ENCODE measurements at regions not wholly inside any gene's neighbourhood (a gene's known extent, or its start where the extent isn't known, plus 50 kb on each side); places are given as distances from the start of the nearest gene placed in this dataset.

GRCh38 chr6:105907991-105908390 lies 178.1 kb upstream of the PRDM1 start:
- no peaks in the 10 kb centered on the region for H3K36me3 Mint-ChIP-seq (ENCODE audit: low read depth, unreplicated experiment)

GRCh38 chr6:105907301-105907700 lies 178.8 kb upstream of the PRDM1 start:
- H3K27ac Mint-ChIP-seq (ENCODE audit: unreplicated experiment) = no peak overlapping the region

More at GRCh38 chr6:105907991-105908390, 178.1 kb upstream of the PRDM1 start:
- Mint-ChIP-seq H3K4me3 (ENCODE audit: unreplicated experiment) (no peak overlapping the region), H3K27me3 (ENCODE audit: unreplicated experiment) (no peaks in the 10 kb centered on the region), H3K27ac (ENCODE audit: unreplicated experiment) (no peak overlapping the region), H3K9me3 (ENCODE audit: unreplicated experiment) (no peaks in the 10 kb centered on the region), H3K4me1 (ENCODE audit: unreplicated experiment) (peaks cover 7% of the 10 kb centered on the region)
- no peak for TF ChIP-seq CTCF (IDR thresholded peaks at IDR 0.05; ENCODE audit: unreplicated experiment)
- DNase-seq (ENCODE audit: low spot score) = no peak

GRCh38 chr6:105902401-105903031 lies 183.6 kb upstream of the PRDM1 start:
- no peaks in the 10 kb centered on the region for H3K9me3 Mint-ChIP-seq (ENCODE audit: unreplicated experiment)
- no peak overlapping the region for H3K27ac Mint-ChIP-seq (ENCODE audit: unreplicated experiment)
- DNase-seq (ENCODE audit: low spot score) = no peak
- peaks cover 2% of the 10 kb centered on the region for H3K27me3 Mint-ChIP-seq (ENCODE audit: unreplicated experiment)
- TF ChIP-seq CTCF (IDR thresholded peaks at IDR 0.05; ENCODE audit: unreplicated experiment) = no peak
- peaks cover 2% of the 10 kb centered on the region for H3K36me3 Mint-ChIP-seq (ENCODE audit: low read depth, unreplicated experiment)
- H3K4me1 Mint-ChIP-seq (ENCODE audit: unreplicated experiment) = peaks cover 31% of the 10 kb centered on the region
- H3K4me3 Mint-ChIP-seq (ENCODE audit: unreplicated experiment) = no peak overlapping the region

More at GRCh38 chr6:105907301-105907700, 178.8 kb upstream of the PRDM1 start:
- H3K36me3 Mint-ChIP-seq (ENCODE audit: low read depth, unreplicated experiment) = no peaks in the 10 kb centered on the region
- H3K4me1 Mint-ChIP-seq (ENCODE audit: unreplicated experiment) = peaks cover 12% of the 10 kb centered on the region
- TF ChIP-seq CTCF (IDR thresholded peaks at IDR 0.05; ENCODE audit: unreplicated experiment) = no peak
- no peaks in the 10 kb centered on the region for H3K9me3 Mint-ChIP-seq (ENCODE audit: unreplicated experiment)
- H3K4me3 Mint-ChIP-seq (ENCODE audit: unreplicated experiment) = no peak overlapping the region
- DNase-seq (ENCODE audit: low spot score) = no peak
- no peaks in the 10 kb centered on the region for H3K27me3 Mint-ChIP-seq (ENCODE audit: unreplicated experiment)

- H3K4me1 Mint-ChIP-seq (ENCODE audit: unreplicated experiment) = peaks cover 31% of the 10 kb centered on the region
- H3K27ac Mint-ChIP-seq (ENCODE audit: unreplicated experiment) = no peak overlapping the region
- peaks cover 2% of the 10 kb centered on the region for H3K27me3 Mint-ChIP-seq (ENCODE audit: unreplicated experiment)
- no peak for TF ChIP-seq CTCF (IDR thresholded peaks at IDR 0.05; ENCODE audit: unreplicated experiment)
- no peaks in the 10 kb centered on the region for H3K9me3 Mint-ChIP-seq (ENCODE audit: unreplicated experiment)
- no peak overlapping the region for H3K4me3 Mint-ChIP-seq (ENCODE audit: unreplicated experiment)
- DNase-seq (ENCODE audit: low spot score) = no peak
- peaks cover 2% of the 10 kb centered on the region for H3K36me3 Mint-ChIP-seq (ENCODE audit: low read depth, unreplicated experiment)
Observed at GRCh38 chr6:105901583-105901982, 184.6 kb upstream of the PRDM1 start.

- peak; percentile 19 for DNase-seq (ENCODE audit: low spot score)
- TF ChIP-seq CTCF (IDR thresholded peaks at IDR 0.05; ENCODE audit: unreplicated experiment) = no peak
- peak overlapping the region; percentile 93 for H3K27ac Mint-ChIP-seq (ENCODE audit: unreplicated experiment)
Observed at GRCh38 chr6:105900125-105900937, 185.8 kb upstream of the PRDM1 start.

More at GRCh38 chr6:105900125-105900937, 185.8 kb upstream of the PRDM1 start:
- H3K36me3 Mint-ChIP-seq (ENCODE audit: low read depth, unreplicated experiment) = peaks cover 2% of the 10 kb centered on the region
- H3K27me3 Mint-ChIP-seq (ENCODE audit: unreplicated experiment) = peaks cover 2% of the 10 kb centered on the region
- no peaks in the 10 kb centered on the region for H3K9me3 Mint-ChIP-seq (ENCODE audit: unreplicated experiment)
- peak overlapping the region; percentile 18 for H3K4me3 Mint-ChIP-seq (ENCODE audit: unreplicated experiment)
- peaks cover 24% of the 10 kb centered on the region for H3K4me1 Mint-ChIP-seq (ENCODE audit: unreplicated experiment)
